Hematopoietic multipotent progenitor cell treated with erythropoietin and hydrocortisone succinate and interleukin-3 and kit ligand, for 4 days (in vitro differentiated cells): ENCODE measurements at regions not wholly inside any gene's neighbourhood (a gene's known extent, or its start where the extent isn't known, plus 50 kb on each side); places are given as distances from the start of the nearest gene placed in this dataset.
"Not testable (repeated sequence)": the region's sequence is repeated elsewhere in the genome, so short reads cannot be mapped to it uniquely, and the experiment has no call there.

ENCODE experiments used
- DNase-seq: peaks from one replicate; pipeline ENCODE4 v3.0.0-alpha.2; 2015

GRCh38 chr3:81170298-81170697 is 591.1 kb downstream of the GBE1 start:
- DNase-seq: no peak

GRCh38 chr3:81164806-81165205 is 596.6 kb downstream of the GBE1 start:
- DNase-seq: no peak

DNA sequence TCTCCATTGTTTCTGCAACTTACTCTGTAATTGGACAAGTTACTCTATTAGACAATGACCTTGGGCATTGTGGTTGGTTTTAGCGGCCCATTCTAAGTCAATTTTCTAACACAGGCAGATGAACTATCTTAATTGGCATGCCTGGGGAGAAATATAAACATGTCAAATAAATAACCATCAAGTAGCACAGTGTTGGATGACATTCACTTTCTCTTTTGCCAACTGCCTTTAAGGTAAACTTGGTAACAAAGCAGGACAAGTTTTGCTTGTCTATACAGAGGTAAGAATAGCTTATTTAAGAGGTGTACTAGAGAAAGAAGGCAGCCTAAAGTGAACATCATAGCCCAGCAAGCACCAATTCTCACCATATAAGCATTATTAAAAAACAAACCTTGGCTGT is 599.6 kb downstream of the GBE1 start:
- DNase-seq: no peak

DNA sequence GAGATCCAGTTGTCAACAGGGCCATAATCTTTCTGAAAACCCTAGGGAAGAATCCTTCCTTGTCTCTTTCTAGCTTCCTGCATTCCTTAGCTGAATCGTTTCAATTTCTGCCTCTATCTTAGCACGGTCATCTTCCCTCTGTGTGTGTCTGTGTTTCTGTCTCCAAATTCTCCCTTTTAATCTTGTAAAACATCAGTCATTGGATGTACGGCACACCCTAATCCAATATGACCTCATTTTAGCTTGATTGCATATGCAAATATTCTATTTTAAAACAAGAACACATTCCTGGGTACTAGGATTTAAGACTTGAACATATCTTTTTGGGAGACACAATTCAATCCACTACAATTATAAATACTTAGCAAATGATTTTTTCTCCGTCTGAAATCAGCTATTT is 600.3 kb downstream of the GBE1 start:
- DNase-seq: no peak

DNA sequence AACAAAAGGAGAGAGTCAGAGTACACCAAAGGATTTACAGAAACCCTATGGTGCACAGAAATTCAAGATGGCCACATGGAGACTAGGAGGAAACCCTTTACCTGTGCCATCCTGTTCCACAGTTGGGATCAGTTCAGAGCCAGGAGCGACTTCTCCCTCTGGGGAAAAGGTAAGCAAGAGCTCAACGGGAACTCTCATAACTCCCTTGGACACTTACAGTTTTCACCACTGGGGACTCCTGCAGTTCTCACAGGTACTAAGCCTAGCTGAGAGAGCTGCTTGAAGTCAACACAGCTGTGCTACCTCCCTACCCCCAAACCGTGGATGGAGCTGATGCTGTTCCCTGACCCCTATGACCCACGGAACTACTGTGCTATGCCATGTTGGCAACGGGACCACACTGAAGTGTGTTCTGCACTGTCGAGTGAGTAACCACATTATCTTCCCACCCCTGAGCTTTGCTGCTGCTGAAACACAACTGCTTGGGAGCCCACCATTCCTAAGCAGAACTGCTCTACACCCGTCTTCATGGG is 606.8 kb downstream of the GBE1 start:
- DNase-seq: no peak

DNA sequence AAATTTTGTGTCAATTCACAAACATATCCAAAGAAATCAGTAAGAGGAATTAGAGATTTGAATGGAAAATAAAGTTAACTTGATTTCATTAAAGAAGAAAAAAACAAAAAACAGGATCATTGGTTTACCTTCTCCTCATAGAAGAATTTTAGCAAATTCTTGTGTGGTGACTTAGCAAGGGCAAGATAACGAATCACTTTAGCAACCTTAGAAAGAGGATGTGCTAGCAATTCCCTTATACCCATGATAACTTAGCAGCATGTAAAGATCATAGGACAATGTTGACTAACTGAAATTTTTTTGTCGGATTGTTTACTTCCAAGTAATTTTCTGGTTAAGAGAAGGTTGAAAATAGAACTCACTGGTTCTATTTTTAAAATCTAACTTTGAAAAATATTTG is 609.3 kb downstream of the GBE1 start:
- no peak for DNase-seq

- DNase-seq: no peak
Measured at GRCh38 chr3:81132995-81133394, 628.5 kb downstream of the GBE1 start.

DNA sequence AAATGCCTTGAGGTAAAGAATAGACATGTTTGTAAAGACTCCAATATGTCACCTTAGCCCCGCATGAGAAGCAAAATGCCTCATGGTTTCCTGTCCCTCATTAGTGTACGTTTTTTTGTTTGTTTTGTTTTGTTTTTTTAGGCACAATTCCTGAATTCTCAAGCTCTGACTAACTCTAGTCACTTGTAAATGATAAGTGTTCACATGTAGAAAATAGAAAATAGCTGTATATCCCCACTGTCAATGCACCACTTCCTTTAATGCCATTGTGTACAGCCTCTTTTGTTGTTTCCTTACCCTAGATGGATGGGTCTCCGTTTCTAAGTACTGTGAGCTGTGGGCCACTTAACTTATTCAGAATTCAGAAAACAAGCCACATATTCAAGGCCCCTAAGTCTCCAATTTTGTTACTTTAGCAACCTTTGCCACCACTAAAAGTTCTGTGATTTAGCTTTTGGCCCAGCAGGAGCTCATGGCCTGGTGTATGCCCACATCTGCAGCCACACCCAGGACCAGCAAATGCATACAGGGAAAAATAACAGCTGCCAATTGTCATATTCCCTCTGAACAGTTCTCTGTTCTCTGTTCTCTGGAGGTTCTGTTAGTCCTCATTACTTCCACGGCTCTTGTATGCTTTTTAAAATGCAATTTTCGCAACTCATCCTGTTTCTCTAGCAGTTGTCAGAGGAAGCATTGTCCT is 655.5 kb downstream of the GBE1 start:
- no peak for DNase-seq

GRCh38 chr3:81105206-81105605 is 656.2 kb downstream of the GBE1 start:
- no peak for DNase-seq

- no peak for DNase-seq
Measured at GRCh38 chr3:81097889-81098288, 663.6 kb downstream of the GBE1 start.

- no peak for DNase-seq
Measured at GRCh38 chr3:81095956-81096355, 665.5 kb downstream of the GBE1 start.

- DNase-seq: no peak
Measured at GRCh38 chr3:81094986-81095385, 666.5 kb downstream of the GBE1 start.

GRCh38 chr3:81087607-81088006 is 673.8 kb downstream of the GBE1 start:
- DNase-seq: no peak

GRCh38 chr3:81086348-81086747 is 675.1 kb downstream of the GBE1 start:
- DNase-seq: no peak

GRCh38 chr3:81080608-81081007 is 680.8 kb downstream of the GBE1 start:
- DNase-seq: no peak

GRCh38 chr3:81072591-81072990 is 688.9 kb downstream of the GBE1 start:
- DNase-seq: no peak

DNA sequence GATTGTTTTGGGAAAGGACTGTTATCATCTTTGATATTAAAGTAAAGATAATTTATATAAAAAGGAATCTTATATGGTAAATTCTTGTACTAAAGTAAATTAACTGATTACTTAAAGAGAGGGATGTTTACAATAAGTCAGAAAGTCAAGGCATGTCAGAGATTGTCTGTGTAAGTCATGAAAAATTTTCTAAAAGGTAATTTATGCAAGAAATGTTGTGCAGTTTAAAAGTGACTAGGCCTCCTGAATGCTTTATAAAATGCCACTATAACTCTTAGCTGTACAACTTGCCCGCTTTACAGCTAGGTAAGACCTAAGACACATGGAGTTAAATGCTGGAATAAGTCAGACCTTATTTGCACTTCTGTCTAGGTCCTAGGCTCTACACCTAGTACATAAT is 692.9 kb downstream of the GBE1 start:
- DNase-seq: no peak

DNA sequence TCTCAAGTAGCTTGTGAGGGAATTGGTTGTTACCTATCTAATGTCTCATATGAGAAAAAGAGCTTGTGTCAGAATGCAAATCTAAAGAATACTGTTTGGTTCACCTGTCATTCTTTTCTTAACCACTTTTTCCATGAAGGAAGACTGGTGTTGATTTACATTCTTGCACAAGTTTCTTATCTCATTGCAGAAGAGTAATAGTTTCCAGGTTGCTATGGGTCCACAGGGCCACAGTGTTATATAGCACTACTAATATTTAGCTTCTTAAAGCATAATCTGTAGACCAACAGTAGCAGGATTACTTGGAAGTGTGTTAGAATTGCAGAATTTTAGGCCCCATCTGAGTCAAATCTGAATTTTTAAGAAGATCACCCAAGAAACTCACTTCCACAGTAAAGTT is 697.5 kb downstream of the GBE1 start:
- DNase-seq: no peak

DNA sequence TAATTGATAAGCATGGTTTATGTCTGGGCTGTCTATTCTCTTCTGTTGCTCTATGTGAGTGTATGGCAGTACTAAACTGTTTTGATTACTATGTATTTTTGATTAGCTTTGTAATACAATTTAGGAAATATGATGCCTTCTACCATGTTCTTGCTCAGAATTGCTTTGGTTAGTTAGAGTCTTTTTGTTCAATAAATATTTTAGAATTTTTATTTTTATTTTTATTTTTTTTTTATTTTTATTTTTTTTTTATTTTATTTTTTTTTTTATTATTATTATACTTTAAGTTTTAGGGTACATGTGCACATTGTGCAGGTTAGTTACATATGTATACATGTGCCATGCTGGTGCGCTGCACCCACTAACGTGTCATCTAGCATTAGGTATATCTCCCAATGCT is 710.3 kb downstream of the GBE1 start:
- not testable (repeated sequence) for DNase-seq

GRCh38 chr3:81048058-81048665 is 713.3 kb downstream of the GBE1 start:
- no peak for DNase-seq

GRCh38 chr3:81045976-81046375 is 715.5 kb downstream of the GBE1 start:
- DNase-seq: no peak

DNA sequence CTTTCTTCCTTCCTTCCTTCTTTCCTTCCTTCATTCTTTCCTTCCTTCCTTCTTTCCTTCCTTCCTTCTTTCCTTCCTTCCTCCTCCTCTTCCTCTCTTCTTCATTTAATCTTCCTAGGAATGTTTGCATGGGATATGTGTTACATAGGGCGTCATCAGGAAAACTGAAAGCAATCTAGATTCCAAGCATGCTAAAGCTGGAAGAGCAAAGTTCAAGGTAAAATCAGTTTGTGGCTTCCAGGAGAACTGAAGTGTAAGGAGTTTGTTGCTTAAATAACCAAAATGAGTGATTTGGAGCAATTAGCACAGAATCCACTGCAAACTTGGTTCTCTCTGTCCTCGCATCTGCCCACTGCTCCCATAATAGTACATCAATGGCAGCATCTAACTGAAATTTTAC is 716.2 kb downstream of the GBE1 start:
- no peak for DNase-seq

GRCh38 chr3:81043660-81044199 is 717.7 kb downstream of the GBE1 start:
- no peak for DNase-seq

DNA sequence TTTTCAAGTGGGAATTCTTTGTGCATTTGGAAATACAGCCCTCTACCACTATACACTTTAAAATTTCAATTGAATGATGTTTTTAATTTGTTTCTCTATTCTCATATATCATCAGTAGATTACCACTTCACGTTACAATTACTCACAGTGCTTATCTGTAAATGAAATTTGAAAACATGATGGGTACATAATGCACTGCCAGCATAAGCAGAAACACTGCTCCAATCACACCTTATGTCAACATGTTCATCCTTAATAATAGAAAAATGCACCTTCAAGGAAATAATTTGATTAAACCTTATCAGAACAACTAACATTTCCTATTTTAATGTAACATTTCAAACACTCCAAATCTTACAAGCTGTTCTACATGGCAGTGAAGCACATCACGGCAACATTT is 718.4 kb downstream of the GBE1 start:
- DNase-seq: no peak

DNA sequence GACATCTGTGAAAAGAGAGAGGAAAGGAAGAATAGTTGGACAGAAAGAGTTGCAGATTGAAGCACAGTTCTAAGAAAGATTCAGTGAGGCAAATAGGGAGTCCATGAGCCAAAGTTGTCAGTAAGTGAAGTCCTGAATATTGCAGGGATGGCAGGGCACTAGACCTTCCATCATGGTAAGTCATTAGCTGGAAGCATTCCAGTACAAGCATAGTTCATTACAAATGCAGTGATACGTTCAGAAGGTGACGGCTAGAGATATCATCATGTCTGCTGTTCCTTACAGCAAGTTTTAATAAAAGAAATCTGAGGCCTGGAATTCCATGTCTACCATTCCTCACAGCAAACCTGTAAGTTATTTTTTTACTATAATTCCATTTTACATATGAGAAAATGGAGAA is 720.1 kb downstream of the GBE1 start:
- no peak for DNase-seq
